Right ventricle myocardium superior (tissue), 1 donor: ENCODE measurements at regions not wholly inside any gene's neighbourhood (a gene's known extent, or its start where the extent isn't known, plus 50 kb on each side); places are given as distances from the start of the nearest gene placed in this dataset.
"Not testable (repeated sequence)": the region's sequence is repeated elsewhere in the genome, so short reads cannot be mapped to it uniquely, and the experiment has no call there.

Experiments used
- ATAC-seq: fragments of 200-7000 bp; cut with Tn5 transposase; one replicate; pipeline ENCODE4 v1.9.1; 2020; ENCODE audit warnings: mild to moderate bottlenecking; ENCODE audit not compliant: poor library complexity
- DNase-seq: peaks from one replicate; pipeline ENCODE4 v3.0.0-alpha.2; 2020
- intact Hi-C: fragments of 100-400 bp; cut with DNase I; formaldehyde crosslinking; loops from one replicate; pipeline ENCODE4 v1.11.2; 2022
- donor health status: DM: no; HTN: yes; CAD: no; lungs with severe emphysema.

DNA sequence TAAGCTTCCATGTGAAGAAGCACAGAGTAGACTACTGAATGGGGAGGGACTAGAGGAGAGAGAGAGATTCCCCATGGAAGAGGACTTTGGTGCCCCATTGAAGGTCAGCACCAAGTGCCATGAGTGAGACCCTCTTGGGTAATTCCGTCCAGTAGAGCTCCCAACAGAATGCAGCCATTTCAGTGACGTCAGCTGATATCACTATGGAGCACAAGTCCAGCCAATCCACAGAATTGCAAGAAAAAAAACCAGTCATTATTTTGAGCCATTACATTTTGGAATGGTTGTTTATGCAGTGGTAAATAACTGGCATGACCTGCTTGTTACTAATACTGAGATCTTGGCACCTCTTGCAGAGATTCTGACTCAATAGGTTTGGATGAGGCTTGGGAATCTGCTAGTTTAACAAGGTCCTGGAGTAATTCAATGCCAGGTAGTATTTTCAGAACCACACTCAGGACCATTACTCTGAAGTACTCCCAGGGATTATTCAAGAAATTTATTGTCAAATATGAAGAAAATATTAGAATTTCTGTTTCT lies 52.6 kb upstream of the SP8 start:
- ATAC-seq (no peak), DNase-seq (no peak)

DNA sequence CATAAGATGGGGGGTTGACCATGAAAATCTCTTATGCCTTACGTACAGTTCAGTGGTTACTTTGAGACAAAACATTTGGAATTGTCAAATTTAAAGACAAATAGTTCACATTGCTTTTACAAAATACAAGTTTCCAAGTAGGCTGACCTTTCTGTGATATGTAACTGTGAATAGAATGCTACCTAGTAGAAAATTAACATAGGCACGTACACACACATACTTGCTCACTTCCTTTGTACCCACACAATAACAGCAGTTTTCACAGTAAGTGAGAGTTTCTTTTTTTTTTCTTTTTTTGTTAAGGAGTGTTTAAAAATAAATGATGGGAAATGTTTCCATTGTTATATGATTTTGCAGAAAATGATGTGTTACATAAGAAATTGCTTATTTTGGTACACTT lies 53.3 kb upstream of the SP8 start:
- intact Hi-C loops: no loop called here
- DNase-seq (no peak), ATAC-seq (no peak)

More for the DNA sequence above, 52.6 kb upstream of the SP8 start:
- intact Hi-C loops: no loop called here

DNA sequence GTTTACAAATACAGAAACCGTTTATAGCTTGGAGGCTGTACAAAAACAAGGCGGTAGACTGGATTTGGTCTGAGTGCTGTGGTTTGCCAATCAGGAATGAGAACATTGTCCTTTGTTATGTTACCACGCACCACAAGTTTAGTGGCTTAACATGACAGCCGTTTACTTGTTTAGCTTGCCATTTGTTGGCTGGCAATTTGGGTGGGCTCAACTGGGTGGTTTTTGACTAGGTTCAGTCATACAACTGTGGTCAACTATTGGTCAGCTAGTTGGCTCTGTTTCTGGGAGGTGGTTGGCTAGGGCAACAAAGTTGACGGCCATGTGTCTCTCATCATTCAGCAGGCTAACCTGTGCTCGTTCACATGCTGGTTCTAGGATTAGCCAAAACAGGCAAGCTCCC lies 60.1 kb upstream of the SP8 start:
- intact Hi-C loops: no loop called here
- DNase-seq (no peak), ATAC-seq (no peak)

DNA sequence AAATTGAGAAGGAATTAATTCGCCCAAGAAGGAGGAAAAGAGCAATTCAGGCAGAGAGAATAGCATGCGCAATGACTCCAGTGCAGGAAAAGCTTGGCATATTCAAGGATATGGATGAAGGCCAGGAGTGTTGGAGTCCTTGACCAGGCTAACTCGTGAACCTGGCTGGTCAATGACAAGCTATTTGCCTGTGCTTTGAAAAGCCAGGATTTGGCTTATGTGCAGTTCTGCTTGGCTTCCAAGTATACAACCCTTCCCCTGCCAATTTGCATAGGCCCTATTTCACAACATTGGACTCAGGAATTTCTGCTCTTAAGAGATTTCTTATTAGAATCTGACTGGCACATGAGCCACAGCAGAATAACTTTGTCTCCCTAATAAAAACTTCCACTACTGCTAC lies 72.3 kb upstream of the SP8 start:
- intact Hi-C loops: no loop called here
- DNase-seq (no peak), ATAC-seq (no peak)

DNA sequence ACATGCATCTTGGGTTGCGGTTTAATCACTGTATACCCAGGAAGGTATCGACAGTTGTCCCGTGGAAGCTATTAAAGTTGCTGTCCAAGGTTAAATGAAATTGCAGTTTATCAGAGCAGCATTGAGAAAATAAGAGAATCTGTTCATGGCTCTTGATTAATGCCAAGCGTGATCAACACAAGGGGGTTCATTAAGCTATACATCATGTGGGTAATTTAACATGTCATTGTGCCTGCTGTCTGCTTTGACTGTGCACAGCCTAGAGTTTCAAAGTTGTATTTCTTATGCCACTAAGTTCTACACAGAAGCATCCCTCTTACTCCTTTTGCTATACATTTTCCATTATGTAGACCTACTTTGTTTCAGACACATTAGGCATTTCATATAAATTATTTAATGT lies 74.8 kb upstream of the SP8 start:
- DNase-seq: no peak
- intact Hi-C loops: no loop called here
- no peak for ATAC-seq

DNA sequence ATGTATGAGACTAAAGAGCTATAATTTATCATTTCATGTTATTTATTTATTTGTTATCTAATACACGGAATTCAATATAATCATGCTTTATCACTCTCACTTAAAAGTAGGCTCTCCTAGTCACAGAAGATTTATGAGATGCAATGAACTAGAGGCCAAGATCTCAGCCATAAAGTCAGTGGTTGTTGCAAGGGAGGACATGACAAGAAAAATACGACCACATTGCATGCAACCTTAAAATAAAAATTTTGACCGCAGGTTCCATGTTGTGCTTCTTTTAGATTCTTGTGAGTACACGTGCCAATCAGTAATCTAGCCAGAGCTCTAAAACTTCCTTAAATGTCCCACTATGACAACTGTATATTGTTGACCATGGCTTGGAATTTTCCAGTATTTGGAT lies 75.9 kb upstream of the SP8 start:
- intact Hi-C loops: no loop called here
- ATAC-seq (no peak), DNase-seq (no peak)

DNA sequence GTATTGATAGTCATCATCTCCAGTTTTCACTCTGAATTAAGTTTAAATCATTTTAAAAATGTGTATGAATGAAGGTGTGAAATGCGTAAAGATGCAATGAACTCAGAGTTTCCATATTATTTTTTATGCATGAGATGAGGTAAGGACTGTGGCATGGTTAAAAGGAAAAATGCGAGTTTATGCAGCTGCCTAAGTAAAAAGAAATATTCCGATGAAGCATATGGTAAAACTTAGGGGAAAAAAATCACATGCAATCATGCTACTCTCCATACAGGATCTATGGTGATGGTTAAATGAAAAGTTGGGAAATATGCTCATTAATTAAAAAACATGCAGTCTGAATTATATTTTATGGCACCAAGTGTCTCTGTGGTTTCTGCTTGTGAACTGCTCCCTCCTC lies 77.5 kb upstream of the SP8 start:
- DNase-seq (no peak), ATAC-seq (no peak)
- intact Hi-C loops: no loop called here

DNA sequence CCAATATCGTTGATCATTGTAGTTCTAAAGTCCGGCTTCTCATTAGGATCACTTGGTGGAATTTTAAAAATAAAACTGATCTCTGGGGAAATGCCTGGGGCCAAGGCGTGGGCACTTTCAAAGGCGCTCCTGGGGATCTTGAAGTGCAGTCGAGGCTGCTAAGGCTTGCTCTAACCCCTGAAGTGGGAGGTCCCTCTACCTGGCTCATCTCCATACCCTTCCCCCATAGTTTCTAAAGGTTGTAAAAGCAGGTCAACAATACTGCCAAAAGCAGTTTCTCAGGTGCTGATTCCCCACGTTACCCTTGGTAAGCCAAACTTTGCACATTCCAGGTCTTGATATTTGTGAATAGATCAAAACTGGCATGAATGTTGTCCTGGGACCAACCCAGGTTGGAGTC lies 79.0 kb upstream of the SP8 start:
- intact Hi-C loops: no loop called here
- ATAC-seq (no peak), DNase-seq (no peak)

DNA sequence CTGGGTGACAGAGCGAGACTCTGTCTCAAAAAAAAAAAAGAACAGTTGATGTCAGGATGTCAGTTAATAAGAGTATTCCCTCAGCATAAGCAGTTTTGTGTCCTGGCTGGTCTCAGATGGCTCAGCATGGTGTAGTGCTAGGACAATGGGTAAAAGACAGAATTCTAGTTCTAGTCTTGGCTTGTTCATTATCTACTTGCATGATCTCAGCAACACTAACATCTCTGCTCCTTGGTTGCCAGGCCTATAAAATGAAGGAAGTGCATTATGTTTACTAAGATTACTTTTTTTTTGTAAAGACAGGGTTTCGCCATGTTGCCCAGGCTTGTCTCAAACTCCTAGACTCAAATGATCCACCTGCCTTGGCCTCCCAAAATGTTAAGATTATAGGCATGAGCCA lies 84.3 kb upstream of the SP8 start:
- DNase-seq (no peak), ATAC-seq (no peak)
- intact Hi-C loops: no loop called here

DNA sequence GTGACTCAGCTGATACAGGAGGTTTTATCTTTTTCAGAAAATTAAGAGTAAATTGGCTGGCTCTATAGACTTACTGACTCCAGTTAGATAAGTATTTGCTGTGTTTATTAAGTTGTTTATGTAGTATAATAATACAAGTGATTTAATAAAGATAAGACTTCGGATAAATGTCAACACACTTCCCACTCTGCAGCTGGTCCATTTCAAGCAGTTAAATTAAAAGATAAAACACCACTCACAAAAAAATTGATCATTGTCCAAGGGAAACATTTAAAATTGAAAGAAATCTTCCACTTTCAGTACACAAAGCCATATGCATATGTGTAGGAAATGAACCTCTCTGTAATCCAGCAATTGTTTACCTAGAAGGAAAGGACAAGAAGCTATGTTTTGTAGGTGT lies 106.1 kb upstream of the SP8 start:
- ATAC-seq: no peak
- intact Hi-C loops: no loop called here
- DNase-seq: no peak

DNA sequence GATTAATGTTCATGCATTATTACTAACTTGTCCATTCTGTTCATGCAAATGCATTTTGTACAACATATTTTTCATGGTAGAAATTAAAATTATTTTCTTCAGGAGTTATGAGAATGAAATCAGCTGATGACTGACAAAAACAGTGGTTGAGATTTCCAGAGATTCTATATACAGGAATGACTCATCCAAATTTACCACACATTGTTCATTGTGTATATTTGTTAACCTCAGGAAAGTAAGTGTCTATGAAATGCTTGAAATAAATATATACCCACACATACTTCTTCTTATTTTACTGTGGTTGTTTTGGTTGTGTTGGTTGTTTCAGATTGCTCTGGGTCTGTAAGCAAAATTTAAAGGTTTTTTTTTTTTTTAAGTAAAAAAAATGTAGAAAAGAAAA lies 108.1 kb upstream of the SP8 start:
- intact Hi-C loops: no loop called here
- no peak for ATAC-seq

DNA sequence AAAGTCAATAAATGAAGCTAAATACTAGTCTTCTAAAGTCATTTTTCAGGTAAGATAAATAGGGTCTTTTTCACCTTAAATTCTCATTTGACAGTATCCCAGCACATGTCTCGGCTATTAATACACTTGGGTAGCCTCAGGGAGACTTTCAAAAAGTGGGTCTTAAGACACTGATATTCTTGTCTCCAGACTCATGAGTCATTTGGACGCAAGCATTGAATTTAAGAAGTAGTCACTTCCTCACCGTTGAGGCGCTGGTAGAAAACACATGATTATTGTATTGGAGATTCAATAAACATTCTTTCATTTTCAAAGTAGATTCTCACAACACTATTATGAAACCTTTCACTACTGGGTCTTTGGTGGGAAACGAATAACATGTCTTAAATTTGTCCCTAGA lies 108.9 kb upstream of the SP8 start:
- DNase-seq: no peak
- intact Hi-C loops: no loop called here
- ATAC-seq: no peak

More for the DNA sequence above, 108.1 kb upstream of the SP8 start:
- DNase-seq: no peak

DNA sequence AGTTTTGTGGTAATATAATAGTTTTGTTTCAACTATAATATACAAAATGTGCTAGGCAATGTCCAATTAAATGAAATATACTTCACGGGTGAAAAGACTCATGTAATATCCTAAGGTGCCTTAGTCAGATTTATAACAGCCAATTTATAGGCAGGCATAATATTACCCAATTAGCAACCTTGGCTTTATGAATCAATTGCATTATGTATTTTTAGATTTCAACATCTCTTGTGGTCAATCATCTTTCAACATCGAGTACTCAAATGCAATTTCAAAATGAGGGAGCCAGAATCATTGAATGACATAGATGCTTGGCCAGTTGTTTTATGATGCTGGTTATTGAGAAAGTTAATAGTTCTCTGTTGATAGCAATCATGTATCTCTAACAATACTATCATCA lies 110.3 kb upstream of the SP8 start:
- intact Hi-C loops: no loop called here
- ATAC-seq (no peak), DNase-seq (no peak)

DNA sequence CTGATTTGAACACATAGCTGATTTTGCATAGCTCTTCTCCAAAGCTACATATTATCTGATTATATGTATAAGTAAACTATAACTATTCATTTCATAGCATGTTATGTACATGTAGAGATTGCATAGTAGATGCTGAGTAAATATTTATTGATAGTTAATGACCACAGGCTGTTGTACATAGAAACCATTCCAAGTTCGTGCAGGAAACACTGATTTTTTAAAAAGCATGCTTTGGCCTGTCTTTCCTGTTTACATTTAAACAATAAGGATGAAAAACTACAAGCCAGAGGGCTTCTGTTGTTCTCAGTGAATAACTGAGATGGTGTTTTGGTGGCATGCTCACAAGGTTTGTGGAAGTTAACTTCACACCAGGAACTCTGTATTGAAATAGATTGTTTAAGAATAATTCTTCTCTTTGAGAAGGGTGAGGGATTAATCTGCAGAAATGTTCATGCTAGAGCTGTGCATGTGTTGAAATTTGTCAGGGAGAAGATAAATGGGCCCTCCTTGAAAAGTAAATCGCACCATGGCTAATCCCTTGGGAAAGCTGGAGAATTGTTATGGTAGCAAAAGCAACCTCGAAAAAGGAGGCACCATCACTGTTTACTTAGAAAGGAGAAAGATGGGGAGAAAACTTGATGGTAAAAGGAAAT lies 120.2 kb upstream of the SP8 start:
- ATAC-seq (no peak), DNase-seq (no peak)
- intact Hi-C loops: no loop called here

DNA sequence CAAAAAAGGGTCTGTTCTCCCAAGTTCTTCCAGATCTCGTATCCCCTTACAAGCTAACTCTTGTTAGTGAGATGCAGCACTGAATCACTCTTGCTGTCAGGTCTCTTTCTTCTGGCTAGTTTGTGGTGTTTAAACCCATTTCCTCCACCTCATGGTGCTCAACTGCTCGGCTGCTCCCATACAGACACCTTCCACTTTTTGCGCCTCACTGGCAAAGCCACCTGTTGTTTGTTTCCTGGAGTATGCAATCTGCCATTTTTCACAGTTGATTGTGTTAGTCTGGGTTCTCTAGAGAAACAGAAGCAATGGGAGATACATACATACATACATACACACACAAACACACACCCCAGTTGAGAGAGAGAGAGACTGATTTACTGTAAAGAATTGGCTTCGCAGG lies 124.4 kb upstream of the SP8 start:
- DNase-seq: no peak
- intact Hi-C loops: no loop called here
- no peak for ATAC-seq

DNA sequence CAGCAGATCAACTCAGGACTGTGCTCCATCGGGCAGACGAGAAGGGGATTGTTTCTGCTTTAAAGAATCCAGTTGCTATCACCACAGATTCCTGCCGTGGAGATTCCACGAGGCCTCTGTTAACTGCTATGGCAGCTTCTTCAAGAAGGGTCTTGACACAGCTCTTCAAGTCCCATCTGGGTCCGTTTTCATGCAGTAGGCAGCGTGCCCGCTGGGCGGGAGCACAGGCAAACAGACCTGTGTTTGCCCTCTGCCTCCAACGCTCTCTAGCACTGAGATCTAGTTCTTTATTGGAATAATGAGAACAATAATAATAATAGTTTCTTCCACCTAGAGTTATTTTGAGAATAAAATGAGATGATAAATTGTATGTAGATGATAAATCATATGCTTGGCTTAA lies 127.2 kb upstream of the SP8 start:
- intact Hi-C loops: no loop called here
- DNase-seq (no peak), ATAC-seq (no peak)

DNA sequence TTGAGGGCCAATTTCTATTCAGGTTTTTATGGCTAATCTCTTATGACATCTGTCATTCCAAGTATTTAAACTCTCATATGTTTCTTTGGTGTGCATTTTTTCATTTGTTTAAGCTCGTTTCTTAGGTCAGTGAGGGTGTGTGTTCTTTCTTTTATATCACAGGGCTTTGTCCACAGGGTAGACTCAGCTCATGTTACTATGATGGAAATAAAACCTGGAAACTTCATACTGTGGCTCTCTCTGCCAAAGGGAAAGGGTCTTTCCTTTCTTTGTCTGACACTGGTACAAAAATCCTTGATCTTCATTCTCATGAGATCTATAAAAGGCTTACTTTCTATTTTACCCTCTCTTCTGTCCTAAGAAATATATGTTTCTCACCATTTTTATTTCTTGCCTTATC lies 129.6 kb upstream of the SP8 start:
- ATAC-seq (no peak), DNase-seq (no peak)
- intact Hi-C loops: no loop called here

DNA sequence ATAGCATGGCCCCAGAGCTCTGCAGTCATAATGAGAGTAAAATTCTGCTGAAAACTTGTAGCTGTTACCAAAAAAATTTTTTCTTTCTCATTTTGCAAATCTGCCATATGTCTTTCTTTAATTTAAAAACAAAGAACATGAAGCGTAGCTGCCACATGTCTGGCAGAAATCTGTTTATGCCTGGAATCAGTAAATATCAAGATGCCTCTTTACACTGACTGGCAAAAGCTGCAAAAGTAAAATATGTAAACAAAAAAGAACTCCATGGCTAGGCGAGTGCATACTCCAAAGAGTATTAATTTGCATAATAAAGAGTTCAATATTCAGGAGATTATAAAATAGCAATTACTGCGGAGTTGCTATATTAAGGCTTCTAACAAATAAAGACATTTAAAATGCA lies 130.9 kb upstream of the SP8 start:
- intact Hi-C loops: no loop called here
- DNase-seq (no peak), ATAC-seq (no peak)

DNA sequence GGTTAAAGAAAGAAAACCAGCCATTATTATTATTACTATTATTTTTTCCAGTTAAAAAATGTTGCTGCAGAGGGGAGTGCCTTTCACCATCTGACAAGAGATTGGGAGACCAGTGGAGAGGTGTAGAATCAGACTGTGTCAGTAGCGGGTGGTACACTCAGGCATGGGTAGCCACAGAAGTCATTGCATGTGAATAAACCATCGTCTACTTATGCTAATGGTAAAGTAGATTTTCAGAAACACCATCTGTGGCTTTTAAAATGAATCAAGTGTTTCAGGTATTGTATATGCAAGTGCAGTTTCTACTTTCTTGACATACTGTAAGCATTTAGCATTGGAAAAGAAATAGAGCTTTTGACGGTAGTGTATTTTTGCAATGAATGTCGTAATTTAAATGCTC lies 131.5 kb upstream of the SP8 start:
- intact Hi-C loops: no loop called here
- ATAC-seq (no peak), DNase-seq (no peak)

DNA sequence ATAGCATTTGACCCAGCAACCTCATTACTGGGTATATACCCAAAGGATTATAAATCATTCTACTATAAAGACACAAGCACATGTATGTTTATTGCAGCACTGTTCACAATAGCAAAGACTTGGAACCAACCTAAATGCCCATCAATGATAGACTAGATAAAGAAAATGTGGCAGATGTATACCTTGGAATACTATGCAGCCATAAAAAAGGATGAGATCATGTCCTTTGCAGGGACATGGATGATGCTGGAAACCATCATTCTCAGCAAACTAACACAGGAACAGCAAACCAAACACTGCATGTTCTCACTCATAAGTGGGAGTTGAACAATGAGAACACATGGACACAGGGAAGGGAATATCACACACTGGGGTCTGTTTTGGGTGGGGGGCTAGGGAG lies 140.5 kb upstream of the SP8 start:
- DNase-seq, intact Hi-C loops, ATAC-seq: not testable (repeated sequence)

DNA sequence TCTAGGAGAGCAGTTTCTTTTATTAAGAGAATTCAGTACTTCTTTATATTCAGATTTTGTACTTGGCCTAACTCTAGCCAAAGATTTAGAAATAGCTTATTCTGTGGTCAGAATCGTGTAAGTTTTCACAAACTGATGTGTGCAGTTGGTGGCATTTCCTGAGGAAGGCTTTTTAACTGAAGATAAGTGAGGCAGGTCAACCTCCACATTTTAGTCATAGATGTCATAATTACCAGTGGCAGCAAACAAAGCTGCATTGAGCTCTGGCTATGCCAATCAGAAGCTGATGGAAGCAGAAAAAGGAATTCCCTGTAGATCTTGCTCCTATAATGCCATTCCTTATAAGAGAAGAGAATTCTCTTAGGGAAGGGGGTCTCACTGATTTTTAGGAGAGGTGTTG lies 141.3 kb upstream of the SP8 start:
- intact Hi-C loops: no loop called here
- no peak for ATAC-seq
- DNase-seq: no peak
